RWPE1 (cell line): ENCODE measurements at regions not wholly inside any gene's neighbourhood (a gene's known extent, or its start where the extent isn't known, plus 50 kb on each side); places are given as distances from the start of the nearest gene placed in this dataset.

Source experiments
- CTCF ChIA-PET: fragments of 350-600 bp; sonication (Branson Sonifier 250); formaldehyde crosslinking; extraction: SDS; loops from one replicate; lab custom pipeline; 2021; lab: Yijun Ruan, JAX
- POLR2A ChIA-PET: fragments of 400-600 bp; formaldehyde crosslinking; extraction: SDS; loops from one replicate; lab custom pipeline; 2020; ENCODE audit warnings: antibody characterized with exemption; ENCODE audit not compliant: low non-redundant PET; lab: Yijun Ruan, JAX
- DNase-seq: peaks from one replicate; pipeline ENCODE4 v3.0.0; 2012; ENCODE audit warnings: low spot score
- H3K27ac ChIP-seq: fragments of 450-650 bp; 2 replicates; pipeline ENCODE4 v1.5.1; 2017
- TF ChIP-seq, protein P1 (sequence below): fragments of 450-650 bp; conservative IDR thresholded peaks from 2 replicates; pipeline ENCODE4 v1.5.1; 2017; ENCODE audit warnings: low read depth, mild to moderate bottlenecking

DNA sequence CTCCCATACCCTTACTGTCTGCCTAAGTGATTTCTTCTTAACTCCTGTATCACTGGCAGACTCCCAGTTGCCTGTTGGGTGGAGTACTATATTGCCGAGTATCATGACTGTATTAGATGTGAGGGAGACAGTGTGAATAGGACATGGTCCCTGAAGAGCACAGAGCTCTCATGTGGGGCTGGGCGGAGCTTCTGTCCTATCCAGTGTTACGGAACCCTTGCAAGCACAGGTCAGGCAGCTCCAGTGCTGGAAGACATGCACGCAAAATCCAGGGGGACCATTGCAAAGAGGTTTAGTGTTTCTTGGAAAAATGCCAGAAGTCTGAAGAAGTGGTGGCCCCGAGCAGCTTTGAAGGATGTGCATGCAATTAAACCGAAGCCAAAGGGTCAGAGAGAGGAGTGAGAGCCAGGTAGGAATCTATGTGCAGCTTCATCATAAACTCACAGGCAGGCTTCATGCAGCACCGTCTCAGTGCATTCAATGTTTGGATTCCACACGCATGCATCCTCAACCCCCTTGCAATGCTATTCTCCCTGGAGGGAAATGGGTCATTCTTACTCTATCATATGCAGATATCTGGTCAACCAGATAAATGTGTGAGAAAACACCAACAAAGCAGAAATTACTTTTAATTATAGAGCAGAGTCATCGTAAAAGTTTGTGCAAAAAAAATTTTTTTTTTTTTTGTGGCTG is 49.7 kb upstream of the DHRSX start:
- no peak overlapping the region for H3K27ac ChIP-seq
- TF ChIP-seq, protein P1, sequence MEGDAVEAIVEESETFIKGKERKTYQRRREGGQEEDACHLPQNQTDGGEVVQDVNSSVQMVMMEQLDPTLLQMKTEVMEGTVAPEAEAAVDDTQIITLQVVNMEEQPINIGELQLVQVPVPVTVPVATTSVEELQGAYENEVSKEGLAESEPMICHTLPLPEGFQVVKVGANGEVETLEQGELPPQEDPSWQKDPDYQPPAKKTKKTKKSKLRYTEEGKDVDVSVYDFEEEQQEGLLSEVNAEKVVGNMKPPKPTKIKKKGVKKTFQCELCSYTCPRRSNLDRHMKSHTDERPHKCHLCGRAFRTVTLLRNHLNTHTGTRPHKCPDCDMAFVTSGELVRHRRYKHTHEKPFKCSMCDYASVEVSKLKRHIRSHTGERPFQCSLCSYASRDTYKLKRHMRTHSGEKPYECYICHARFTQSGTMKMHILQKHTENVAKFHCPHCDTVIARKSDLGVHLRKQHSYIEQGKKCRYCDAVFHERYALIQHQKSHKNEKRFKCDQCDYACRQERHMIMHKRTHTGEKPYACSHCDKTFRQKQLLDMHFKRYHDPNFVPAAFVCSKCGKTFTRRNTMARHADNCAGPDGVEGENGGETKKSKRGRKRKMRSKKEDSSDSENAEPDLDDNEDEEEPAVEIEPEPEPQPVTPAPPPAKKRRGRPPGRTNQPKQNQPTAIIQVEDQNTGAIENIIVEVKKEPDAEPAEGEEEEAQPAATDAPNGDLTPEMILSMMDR, result no peak
- no peak for DNase-seq
- POLR2A ChIA-PET, result no interaction called here
- CTCF ChIA-PET, result no interaction called here
